Right lobe of liver (tissue), 4 donors: ENCODE measurements at regions not wholly inside any gene's neighbourhood (a gene's known extent, or its start where the extent isn't known, plus 50 kb on each side); places are given as distances from the start of the nearest gene placed in this dataset.

ENCODE experiments used
- POLR2A ChIP-seq: fragments of 450-650 bp; IDR thresholded peaks from one replicate; pipeline ENCODE4 v1.6.1; 2017; ENCODE audit warnings: antibody characterized with exemption, mild to moderate bottlenecking
- TF ChIP-seq, protein P1 (sequence below), 4 donors: fragments of 200-600 bp in 3 of 4; fragments of 450-650 bp in 1 of 4; IDR thresholded peaks; one replicate each; pipeline versions ENCODE4 v1.5.1 to v1.8.0; 2016 to 2022; ENCODE audit warnings: antibody characterized with exemption in 4 of 4, mild to moderate bottlenecking in 2 of 4
- donor health status: DM: no; HTN: no; CAD: no.
- donor health status: DM: no; HTN: no; CAD: no.
- donor health status: DM: no; HTN: yes; CAD: no.

GRCh38 chr1:116266864-116267212 is 106.2 kb upstream of the ATP1A1 start:
- TF ChIP-seq, protein P1, sequence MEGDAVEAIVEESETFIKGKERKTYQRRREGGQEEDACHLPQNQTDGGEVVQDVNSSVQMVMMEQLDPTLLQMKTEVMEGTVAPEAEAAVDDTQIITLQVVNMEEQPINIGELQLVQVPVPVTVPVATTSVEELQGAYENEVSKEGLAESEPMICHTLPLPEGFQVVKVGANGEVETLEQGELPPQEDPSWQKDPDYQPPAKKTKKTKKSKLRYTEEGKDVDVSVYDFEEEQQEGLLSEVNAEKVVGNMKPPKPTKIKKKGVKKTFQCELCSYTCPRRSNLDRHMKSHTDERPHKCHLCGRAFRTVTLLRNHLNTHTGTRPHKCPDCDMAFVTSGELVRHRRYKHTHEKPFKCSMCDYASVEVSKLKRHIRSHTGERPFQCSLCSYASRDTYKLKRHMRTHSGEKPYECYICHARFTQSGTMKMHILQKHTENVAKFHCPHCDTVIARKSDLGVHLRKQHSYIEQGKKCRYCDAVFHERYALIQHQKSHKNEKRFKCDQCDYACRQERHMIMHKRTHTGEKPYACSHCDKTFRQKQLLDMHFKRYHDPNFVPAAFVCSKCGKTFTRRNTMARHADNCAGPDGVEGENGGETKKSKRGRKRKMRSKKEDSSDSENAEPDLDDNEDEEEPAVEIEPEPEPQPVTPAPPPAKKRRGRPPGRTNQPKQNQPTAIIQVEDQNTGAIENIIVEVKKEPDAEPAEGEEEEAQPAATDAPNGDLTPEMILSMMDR (IDR thresholded peaks at IDR 0.05): no peak
- TF ChIP-seq POLR2A: no peak
